Lower leg skin (tissue), 3 donors: ENCODE measurements at regions not wholly inside any gene's neighbourhood (a gene's known extent, or its start where the extent isn't known, plus 50 kb on each side); places are given as distances from the start of the nearest gene placed in this dataset.

Source experiments
- POLR2A ChIP-seq, 2 donors: fragments of 450-650 bp; IDR thresholded peaks; one replicate each; pipeline ENCODE4 v1.6.1; 2016 to 2017; ENCODE audit warnings: antibody characterized with exemption in 2 of 2, mild to moderate bottlenecking in 1 of 2, moderate library complexity in 1 of 2
- TF ChIP-seq, protein P1 (sequence below), 3 donors: fragments of 450-650 bp; IDR thresholded peaks; one replicate each; pipeline ENCODE4 v1.5.1; 2016; ENCODE audit warnings: antibody characterized with exemption in 3 of 3, mild to moderate bottlenecking in 3 of 3, moderate library complexity in 2 of 3

DNA sequence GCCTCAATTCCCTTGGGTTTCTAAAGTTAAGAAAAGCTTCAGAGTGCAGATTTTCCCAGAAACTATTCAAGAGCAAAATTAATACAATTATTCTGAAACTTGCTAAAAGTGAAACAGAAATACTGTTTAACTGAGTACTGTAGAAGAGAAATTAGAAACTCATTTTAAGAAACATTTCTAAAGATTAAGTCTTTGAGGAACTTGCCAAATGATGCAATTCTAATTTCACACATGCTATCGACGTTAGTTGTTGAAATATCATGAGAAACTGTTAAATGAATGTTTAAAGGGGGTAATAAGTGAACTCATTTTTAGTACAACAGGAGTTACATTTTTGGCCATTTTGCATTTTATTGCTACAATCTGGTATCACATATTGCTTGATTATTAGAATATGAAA, 125.3 kb upstream of the MAOA start:
- TF ChIP-seq, protein P1, sequence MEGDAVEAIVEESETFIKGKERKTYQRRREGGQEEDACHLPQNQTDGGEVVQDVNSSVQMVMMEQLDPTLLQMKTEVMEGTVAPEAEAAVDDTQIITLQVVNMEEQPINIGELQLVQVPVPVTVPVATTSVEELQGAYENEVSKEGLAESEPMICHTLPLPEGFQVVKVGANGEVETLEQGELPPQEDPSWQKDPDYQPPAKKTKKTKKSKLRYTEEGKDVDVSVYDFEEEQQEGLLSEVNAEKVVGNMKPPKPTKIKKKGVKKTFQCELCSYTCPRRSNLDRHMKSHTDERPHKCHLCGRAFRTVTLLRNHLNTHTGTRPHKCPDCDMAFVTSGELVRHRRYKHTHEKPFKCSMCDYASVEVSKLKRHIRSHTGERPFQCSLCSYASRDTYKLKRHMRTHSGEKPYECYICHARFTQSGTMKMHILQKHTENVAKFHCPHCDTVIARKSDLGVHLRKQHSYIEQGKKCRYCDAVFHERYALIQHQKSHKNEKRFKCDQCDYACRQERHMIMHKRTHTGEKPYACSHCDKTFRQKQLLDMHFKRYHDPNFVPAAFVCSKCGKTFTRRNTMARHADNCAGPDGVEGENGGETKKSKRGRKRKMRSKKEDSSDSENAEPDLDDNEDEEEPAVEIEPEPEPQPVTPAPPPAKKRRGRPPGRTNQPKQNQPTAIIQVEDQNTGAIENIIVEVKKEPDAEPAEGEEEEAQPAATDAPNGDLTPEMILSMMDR (IDR thresholded peaks at IDR 0.05): no peak
- no peak for TF ChIP-seq POLR2A (IDR thresholded peaks at IDR 0.05)
